ENCODE measurements at regions not wholly inside any gene's neighbourhood (a gene's known extent, or its start where the extent isn't known, plus 50 kb on each side); places are given as distances from the start of the nearest gene placed in this dataset.

- H3K79me2 ChIP-seq (ENCODE audit: insufficient read depth, low read length): no peaks in the 10 kb centered on the region
- H3K9ac ChIP-seq (ENCODE audit: low read length): no peak overlapping the region
- H3K9me3 ChIP-seq (ENCODE audit: insufficient read depth, low read length): no peaks in the 10 kb centered on the region
- H3K27ac ChIP-seq (ENCODE audit: low read depth, low read length): no peak overlapping the region
- H3K9me2 ChIP-seq (replicated peaks; ENCODE audit: insufficient read depth, low read length): no peaks in the 10 kb centered on the region
- no peaks in the 10 kb centered on the region for H3K36me3 ChIP-seq (ENCODE audit: low read length)
- H3K4me3 ChIP-seq (ENCODE audit: insufficient read depth, low read length, poor library complexity, severe bottlenecking): no peak overlapping the region
- H2AFZ ChIP-seq (ENCODE audit: low read depth, low read length, severe bottlenecking): no peak overlapping the region
- H3K27me3 ChIP-seq (ENCODE audit: low read length): 0 out of 2 replicates have a peak, but pooled peaks cover 4% of the 10 kb centered on the region
- no peak for TF ChIP-seq CTCF (IDR thresholded peaks at IDR 0.05; ENCODE audit: insufficient read depth, low read length, poor library complexity, severe bottlenecking)
- no peak for TF ChIP-seq EZH2phosphoT487 (conservative IDR thresholded peaks at IDR 0.05; ENCODE audit: low read length)
- H4K20me1 ChIP-seq (ENCODE audit: low read depth, low read length): no peaks in the 10 kb centered on the region
- H3K4me2 ChIP-seq (ENCODE audit: low read depth, low read length, poor library complexity, severe bottlenecking): no peak overlapping the region
- no peaks in the 10 kb centered on the region for H3F3A ChIP-seq (ENCODE audit: insufficient read depth)
These were observed 112.2 kb upstream of the NANOGP8 start for GRCh38 chr15:35197306-35197705.

- Histone ChIP-seq H3K9me2 (replicated peaks; ENCODE audit: insufficient read depth, low read length) (no peaks in the 10 kb centered on the region), H3K79me2 (ENCODE audit: insufficient read depth, low read length) (no peaks in the 10 kb centered on the region), H3K27ac (ENCODE audit: low read depth, low read length) (no peak overlapping the region), H3K4me3 (ENCODE audit: insufficient read depth, low read length, poor library complexity, severe bottlenecking) (no peak overlapping the region), H3K9ac (ENCODE audit: low read length) (no peak overlapping the region), H3F3A (ENCODE audit: insufficient read depth) (no peaks in the 10 kb centered on the region), H3K36me3 (ENCODE audit: low read length) (no peaks in the 10 kb centered on the region), H2AFZ (ENCODE audit: low read depth, low read length, severe bottlenecking) (no peak overlapping the region), H3K27me3 (ENCODE audit: low read length) (0 out of 2 replicates have a peak, but pooled peaks cover 4% of the 10 kb centered on the region), H3K9me3 (ENCODE audit: insufficient read depth, low read length) (peaks cover 6% of the 10 kb centered on the region; the same call in 1 of the 2 replicates), H3K4me2 (ENCODE audit: low read depth, low read length, poor library complexity, severe bottlenecking) (no peak overlapping the region), H4K20me1 (ENCODE audit: low read depth, low read length) (no peaks in the 10 kb centered on the region)
- no peak for TF ChIP-seq CTCF (IDR thresholded peaks at IDR 0.05; ENCODE audit: insufficient read depth, low read length, poor library complexity, severe bottlenecking)
These were observed 111.2 kb upstream of the NANOGP8 start for GRCh38 chr15:35196273-35196672.

GRCh38 chr15:35195649-35196048, 110.6 kb upstream of the NANOGP8 start:
- no peaks in the 10 kb centered on the region for H3K9me2 ChIP-seq (replicated peaks; ENCODE audit: insufficient read depth, low read length)
- H3K27me3 ChIP-seq (ENCODE audit: low read length): 0 out of 2 replicates have a peak, but pooled peaks cover 4% of the 10 kb centered on the region
- no peak overlapping the region for H3K4me3 ChIP-seq (ENCODE audit: insufficient read depth, low read length, poor library complexity, severe bottlenecking)
- peaks cover 10% of the 10 kb centered on the region; the same call in 1 of the 2 replicates for H3K9me3 ChIP-seq (ENCODE audit: insufficient read depth, low read length)
- no peak overlapping the region for H2AFZ ChIP-seq (ENCODE audit: low read depth, low read length, severe bottlenecking)
- no peaks in the 10 kb centered on the region for H4K20me1 ChIP-seq (ENCODE audit: low read depth, low read length)
- H3F3A ChIP-seq (ENCODE audit: insufficient read depth): no peaks in the 10 kb centered on the region
- H3K9ac ChIP-seq (ENCODE audit: low read length): no peak overlapping the region
- no peak overlapping the region for H3K27ac ChIP-seq (ENCODE audit: low read depth, low read length)
- no peaks in the 10 kb centered on the region for H3K79me2 ChIP-seq (ENCODE audit: insufficient read depth, low read length)
- no peaks in the 10 kb centered on the region for H3K36me3 ChIP-seq (ENCODE audit: low read length)
- TF ChIP-seq EZH2phosphoT487 (conservative IDR thresholded peaks at IDR 0.05; ENCODE audit: low read length): no peak
- no peak for TF ChIP-seq CTCF (IDR thresholded peaks at IDR 0.05; ENCODE audit: insufficient read depth, low read length, poor library complexity, severe bottlenecking)
- no peak overlapping the region for H3K4me2 ChIP-seq (ENCODE audit: low read depth, low read length, poor library complexity, severe bottlenecking)

Measured in SU-DHL-6 (cell line).